Right lobe of liver (tissue), 6 donors: ENCODE measurements at regions not wholly inside any gene's neighbourhood (a gene's known extent, or its start where the extent isn't known, plus 50 kb on each side); places are given as distances from the start of the nearest gene placed in this dataset.

Source experiments
- ATAC-seq, 4 donors: fragments of 200-7000 bp; cut with Tn5 transposase; one replicate each; pipeline ENCODE4 v1.9.1; 2020; ENCODE audit warnings: mild to moderate bottlenecking in 4 of 4, moderate library complexity in 4 of 4
- DNase-seq, 3 donors: peaks; one replicate each; pipeline ENCODE4 v3.0.0-alpha.2; 2020
- H3K27ac ChIP-seq, 3 donors: fragments of 200-600 bp; one replicate each; pipeline ENCODE4 v1.8.0; 2022
- H3K27me3 ChIP-seq, 2 donors: fragments of 200-600 bp; one replicate each; pipeline ENCODE4 v1.8.0; 2022
- H3K36me3 ChIP-seq, 4 donors: fragments of 200-600 bp; sonication (generic) in 1 of 4; one replicate each; pipeline versions ENCODE4 v1.5.1 to v1.8.0; 2017 to 2022; ENCODE audit warnings: control low read depth in 1 of 4
- H3K4me1 ChIP-seq, 4 donors: fragments of 200-600 bp; sonication (generic) in 1 of 4; one replicate each; pipeline versions ENCODE4 v1.5.1 to v1.8.0; 2017 to 2022; ENCODE audit warnings: control low read depth in 1 of 4
- H3K4me3 ChIP-seq, 3 donors: fragments of 200-600 bp; one replicate each; pipeline ENCODE4 v1.8.0; 2022
- H3K9me3 ChIP-seq, 4 donors: fragments of 200-600 bp; sonication (generic) in 1 of 4; one replicate each; pipeline versions ENCODE4 v1.5.1 to v1.8.0; 2017 to 2022; ENCODE audit warnings: control low read depth in 1 of 4
- POLR2A ChIP-seq: fragments of 450-650 bp; IDR thresholded peaks from one replicate; pipeline ENCODE4 v1.6.1; 2017; ENCODE audit warnings: antibody characterized with exemption, mild to moderate bottlenecking
- WGBS: methylation state at CpG from one replicate; pipeline ENCODE4 v1.1.6; 2018; ENCODE audit warnings: low coverage, low lambda C conversion rate; ENCODE audit not compliant: insufficient coverage; ENCODE audit errors: missing lambda C conversion rate; 5-methylcytosine and 5-hydroxymethylcytosine counted together
- intact Hi-C, 2 donors: fragments of 100-400 bp; cut with DNase I; formaldehyde crosslinking; loops; one replicate each; pipeline versions ENCODE4 v1.11.2 to v1.14.1; 2022
- TF ChIP-seq, protein P1 (sequence below), 4 donors: fragments of 200-600 bp in 3 of 4; fragments of 450-650 bp in 1 of 4; IDR thresholded peaks; one replicate each; pipeline versions ENCODE4 v1.5.1 to v1.8.0; 2016 to 2022; ENCODE audit warnings: antibody characterized with exemption in 4 of 4, mild to moderate bottlenecking in 2 of 4
- donor health status: DM: no; HTN: yes; CAD: no.
- donor health status: DM: no; HTN: no; CAD: no.
- donor health status: DM: no; HTN: no; CAD: no.
- donor health status: DM: no; HTN: yes; CAD: no.
- donor health status: DM: no; HTN: yes; CAD: no.

GRCh38 chr19:31147234-31147633, 202.0 kb downstream of the TSHZ3 start:
- no peak overlapping the region for H3K27ac ChIP-seq
- intact Hi-C loops = no loop called here
- WGBS = no CpG with 5 or more reads among the region's 2 CpGs
- H3K9me3 ChIP-seq = no peaks in the 10 kb centered on the region
- no peak for DNase-seq
- TF ChIP-seq, protein P1, sequence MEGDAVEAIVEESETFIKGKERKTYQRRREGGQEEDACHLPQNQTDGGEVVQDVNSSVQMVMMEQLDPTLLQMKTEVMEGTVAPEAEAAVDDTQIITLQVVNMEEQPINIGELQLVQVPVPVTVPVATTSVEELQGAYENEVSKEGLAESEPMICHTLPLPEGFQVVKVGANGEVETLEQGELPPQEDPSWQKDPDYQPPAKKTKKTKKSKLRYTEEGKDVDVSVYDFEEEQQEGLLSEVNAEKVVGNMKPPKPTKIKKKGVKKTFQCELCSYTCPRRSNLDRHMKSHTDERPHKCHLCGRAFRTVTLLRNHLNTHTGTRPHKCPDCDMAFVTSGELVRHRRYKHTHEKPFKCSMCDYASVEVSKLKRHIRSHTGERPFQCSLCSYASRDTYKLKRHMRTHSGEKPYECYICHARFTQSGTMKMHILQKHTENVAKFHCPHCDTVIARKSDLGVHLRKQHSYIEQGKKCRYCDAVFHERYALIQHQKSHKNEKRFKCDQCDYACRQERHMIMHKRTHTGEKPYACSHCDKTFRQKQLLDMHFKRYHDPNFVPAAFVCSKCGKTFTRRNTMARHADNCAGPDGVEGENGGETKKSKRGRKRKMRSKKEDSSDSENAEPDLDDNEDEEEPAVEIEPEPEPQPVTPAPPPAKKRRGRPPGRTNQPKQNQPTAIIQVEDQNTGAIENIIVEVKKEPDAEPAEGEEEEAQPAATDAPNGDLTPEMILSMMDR (IDR thresholded peaks at IDR 0.05) = no peak
- no peak for TF ChIP-seq POLR2A
- no peaks in the 10 kb centered on the region for H3K36me3 ChIP-seq
- H3K27me3 ChIP-seq = no peaks in the 10 kb centered on the region
- no peak overlapping the region for H3K4me3 ChIP-seq
- H3K4me1 ChIP-seq = no peaks in the 10 kb centered on the region
- no peak for ATAC-seq

GRCh38 chr19:31146546-31147183, 202.6 kb downstream of the TSHZ3 start:
- Histone ChIP-seq H3K4me3 (no peak overlapping the region), H3K36me3 (no peaks in the 10 kb centered on the region), H3K27ac (no peak overlapping the region), H3K4me1 (no peaks in the 10 kb centered on the region), H3K9me3 (no peaks in the 10 kb centered on the region), H3K27me3 (no peaks in the 10 kb centered on the region)
- no peak for TF ChIP-seq POLR2A
- TF ChIP-seq, protein P1 (IDR thresholded peaks at IDR 0.05) = no peak
- DNase-seq (no peak), ATAC-seq (no peak)
- intact Hi-C loops = no loop called here
- 57% methylated on average over 6 of the region's 16 CpGs for WGBS

- DNase-seq = no peak
- TF ChIP-seq, protein P1 (IDR thresholded peaks at IDR 0.05) = no peak
- TF ChIP-seq POLR2A = no peak
- intact Hi-C loops = no loop called here
- H3K27me3 ChIP-seq = no peaks in the 10 kb centered on the region
- no peaks in the 10 kb centered on the region for H3K4me1 ChIP-seq
- 64% methylated on average over 7 of the region's 13 CpGs for WGBS
- H3K36me3 ChIP-seq = no peaks in the 10 kb centered on the region
- ATAC-seq = no peak
- no peak overlapping the region for H3K4me3 ChIP-seq
- no peak overlapping the region for H3K27ac ChIP-seq
- H3K9me3 ChIP-seq = no peaks in the 10 kb centered on the region
Observed at GRCh38 chr19:31146015-31146414, 203.2 kb downstream of the TSHZ3 start.

DNA sequence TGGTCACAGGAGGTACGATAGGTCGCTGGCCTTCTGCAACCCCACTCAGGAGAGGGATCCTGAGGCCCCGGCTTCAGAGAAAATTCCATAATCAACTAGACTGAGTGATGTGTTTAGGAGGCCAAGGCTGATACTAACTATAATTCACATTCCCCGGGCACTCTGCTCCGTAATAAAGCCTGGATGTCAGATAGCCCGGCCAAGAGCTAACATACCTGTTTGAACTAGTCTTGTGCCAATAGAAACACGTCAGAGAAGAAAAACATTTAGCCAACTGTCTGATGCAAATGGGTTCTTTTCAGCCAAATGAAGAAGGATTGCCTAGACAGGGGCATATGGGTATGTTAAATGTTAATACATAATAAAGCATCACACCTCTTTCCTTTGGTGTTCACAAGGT, 204.2 kb downstream of the TSHZ3 start:
- H3K27me3 ChIP-seq = no peaks in the 10 kb centered on the region
- no peaks in the 10 kb centered on the region for H3K4me1 ChIP-seq
- H3K27ac ChIP-seq = no peak overlapping the region
- ATAC-seq = no peak
- H3K9me3 ChIP-seq = no peaks in the 10 kb centered on the region
- no peak for DNase-seq
- intact Hi-C loops = no loop called here
- WGBS = 55% methylated on average over 7 of the region's 7 CpGs
- H3K36me3 ChIP-seq = no peaks in the 10 kb centered on the region
- H3K4me3 ChIP-seq = no peak overlapping the region
- TF ChIP-seq, protein P1 (IDR thresholded peaks at IDR 0.05) = no peak
- TF ChIP-seq POLR2A = no peak
